Fibroblast of lung (primary cell): ENCODE measurements at regions not wholly inside any gene's neighbourhood (a gene's known extent, or its start where the extent isn't known, plus 50 kb on each side); places are given as distances from the start of the nearest gene placed in this dataset.

Experiments
- CTCF ChIP-seq, 2 donors: IDR thresholded peaks in 1 of 2; conservative IDR thresholded peaks in 1 of 2; 1 replicate in 1 of 2; 2 replicates in 1 of 2; pipeline ENCODE4 v1.5.1; 2011 to 2012; ENCODE audit warnings: low read length in 2 of 2, control low read depth in 1 of 2, inconsistent platforms in 1 of 2, low read depth in 1 of 2, mild to moderate bottlenecking in 1 of 2
- EZH2 ChIP-seq: IDR thresholded peaks from 2 replicates; pipeline ENCODE4 v1.5.1; 2012; ENCODE audit warnings: low read length, control low read depth, mild to moderate bottlenecking; ENCODE audit errors: missing control alignments

- TF ChIP-seq CTCF (conservative IDR thresholded peaks at IDR 0.05 in 1 of 2, IDR thresholded peaks at IDR 0.05 in 1 of 2; ENCODE audit: low read depth in 1 of 2, low read length in 2 of 2), result no peak
- TF ChIP-seq EZH2, result no peak
These were observed 67.5 kb upstream of the RGS7 start for GRCh38 chr1:241424480-241424971.
